Liver (tissue), 7 donors: ENCODE measurements at regions not wholly inside any gene's neighbourhood (a gene's known extent, or its start where the extent isn't known, plus 50 kb on each side); places are given as distances from the start of the nearest gene placed in this dataset.

Source experiments
- DNase-seq: peaks from one replicate; pipeline ENCODE4 v3.0.0-alpha.2; 2017; ENCODE audit warnings: low spot score
- H3K27ac ChIP-seq, 2 donors: one replicate each; pipeline ENCODE4 v1.7.0; 2013; ENCODE audit warnings: inconsistent platforms in 2 of 2, low read length in 2 of 2, control low read depth in 1 of 2, low read depth in 1 of 2, mild to moderate bottlenecking in 1 of 2
- H3K27me3 ChIP-seq, 4 donors: one replicate each; pipeline versions ENCODE4 v1.6.1 to v1.7.0; 2013; ENCODE audit warnings: low read length in 3 of 4, inconsistent platforms in 1 of 4, mild to moderate bottlenecking in 1 of 4, moderate library complexity in 1 of 4; ENCODE audit not compliant: control insufficient read depth in 4 of 4, insufficient read depth in 4 of 4
- H3K36me3 ChIP-seq, 4 donors: one replicate each; pipeline versions ENCODE4 v1.6.1 to v1.7.0; 2013; ENCODE audit warnings: low read length in 3 of 4, mild to moderate bottlenecking in 3 of 4, low read depth in 1 of 4, moderate library complexity in 1 of 4; ENCODE audit not compliant: control insufficient read depth in 4 of 4, insufficient read depth in 3 of 4
- H3K4me1 ChIP-seq, 4 donors: one replicate each; pipeline versions ENCODE4 v1.6.1 to v1.7.0; 2013; ENCODE audit warnings: low read length in 3 of 4, mild to moderate bottlenecking in 3 of 4, moderate library complexity in 1 of 4; ENCODE audit not compliant: control insufficient read depth in 4 of 4, insufficient read depth in 4 of 4
- H3K4me3 ChIP-seq, 3 donors: one replicate each; pipeline versions ENCODE4 v1.6.1 to v1.7.0; 2013; ENCODE audit warnings: low read length in 3 of 3, control low read depth in 1 of 3, low read depth in 1 of 3, mild to moderate bottlenecking in 1 of 3
- H3K9ac ChIP-seq, 2 donors: one replicate each; pipeline ENCODE4 v1.7.0; 2013; ENCODE audit warnings: low read length in 2 of 2, mild to moderate bottlenecking in 2 of 2, moderate library complexity in 2 of 2, control low read depth in 1 of 2, low read depth in 1 of 2
- H3K9me3 ChIP-seq, 4 donors: one replicate each; pipeline versions ENCODE4 v1.6.1 to v1.7.0; 2013; ENCODE audit warnings: low read length in 3 of 4; ENCODE audit not compliant: control insufficient read depth in 4 of 4
- FOXA2 ChIP-seq: IDR thresholded peaks from 2 replicates; pipeline ENCODE4 v1.6.1; 2016; ENCODE audit warnings: antibody characterized with exemption
- GABPA ChIP-seq, 2 donors: IDR thresholded peaks in 1 of 2; conservative IDR thresholded peaks in 1 of 2; 2 replicates each; pipeline ENCODE4 v1.6.1; 2016; ENCODE audit warnings: antibody characterized with exemption in 2 of 2, mild to moderate bottlenecking in 1 of 2, moderate library complexity in 1 of 2
- HNF4G ChIP-seq: IDR thresholded peaks from 2 replicates; pipeline ENCODE4 v1.6.1; 2016; ENCODE audit warnings: antibody characterized with exemption
- JUND ChIP-seq, 2 donors: IDR thresholded peaks; 2 replicates each; pipeline ENCODE4 v1.6.1; 2016; ENCODE audit warnings: antibody characterized with exemption in 2 of 2
- MAX ChIP-seq: IDR thresholded peaks from 2 replicates; pipeline ENCODE4 v1.6.1; 2016; ENCODE audit warnings: antibody characterized with exemption
- REST ChIP-seq: IDR thresholded peaks from 2 replicates; pipeline ENCODE4 v1.6.1; 2016; ENCODE audit warnings: antibody characterized with exemption, mild to moderate bottlenecking
- RXRA ChIP-seq, 2 donors: IDR thresholded peaks; 2 replicates each; pipeline ENCODE4 v1.6.1; 2017 to 2018; ENCODE audit warnings: antibody characterized with exemption in 2 of 2, mild to moderate bottlenecking in 1 of 2
- SP1 ChIP-seq: IDR thresholded peaks from 2 replicates; pipeline ENCODE4 v1.6.1; 2018; ENCODE audit warnings: antibody characterized with exemption, mild to moderate bottlenecking
- TAF1 ChIP-seq: conservative IDR thresholded peaks from 2 replicates; pipeline ENCODE4 v1.6.1; 2016; ENCODE audit warnings: antibody characterized with exemption, mild to moderate bottlenecking
- YY1 ChIP-seq: IDR thresholded peaks from 2 replicates; pipeline ENCODE4 v1.6.1; 2016; ENCODE audit warnings: antibody characterized with exemption, mild to moderate bottlenecking
- ZBTB33 ChIP-seq: IDR thresholded peaks from 2 replicates; pipeline ENCODE4 v1.6.1; 2016; ENCODE audit warnings: antibody characterized with exemption
- WGBS: extraction: QIAGEN DNeasy Blood & Tissue Kit; methylation state at CpG from one replicate; pipeline ENCODE4 v1.1.7; 2013; 5-methylcytosine and 5-hydroxymethylcytosine counted together
- donor health status: healthy.
- donor health status: healthy.
- donor health status: healthy.
- donor health status: healthy.

- H3K4me3 ChIP-seq: no peak overlapping the region
- no peaks in the 10 kb centered on the region for H3K4me1 ChIP-seq
- peaks cover 4 to 13% (median 5%) of the 10 kb centered on the region in 4 donors for H3K9me3 ChIP-seq
- 92% methylated on average over 15 of the region's 15 CpGs for WGBS
- H3K9ac ChIP-seq: no peak overlapping the region
- H3K27ac ChIP-seq: no peak overlapping the region
- peaks cover 0 to 5% (median 2%) of the 10 kb centered on the region in 4 donors for H3K27me3 ChIP-seq
- no peaks in the 10 kb centered on the region for H3K36me3 ChIP-seq
- no peak for TF ChIP-seq RXRA (IDR thresholded peaks at IDR 0.05)
- no peak for TF ChIP-seq ZBTB33
- no peak for TF ChIP-seq SP1
- TF ChIP-seq YY1: no peak
- TF ChIP-seq REST: no peak
- no peak for TF ChIP-seq HNF4G
- TF ChIP-seq MAX: no peak
- TF ChIP-seq TAF1: no peak
- no peak for TF ChIP-seq JUND (IDR thresholded peaks at IDR 0.05)
- DNase-seq: no peak
These were observed 350.8 kb upstream of the CAMK1G start for GRCh38 chr1:209232759-209233158.

- no peaks in the 10 kb centered on the region for H3K4me1 ChIP-seq
- no peak for DNase-seq
- WGBS: 93% methylated on average over 4 of the region's 4 CpGs
- H3K27me3 ChIP-seq: peaks cover 0 to 5% (median 2%) of the 10 kb centered on the region in 4 donors
- H3K9me3 ChIP-seq: peaks cover 3 to 9% (median 5%) of the 10 kb centered on the region in 4 donors
- H3K36me3 ChIP-seq: no peaks in the 10 kb centered on the region
- TF ChIP-seq TAF1: no peak
- TF ChIP-seq HNF4G: no peak
- TF ChIP-seq GABPA (IDR thresholded peaks at IDR 0.05 in 1 of 2, conservative IDR thresholded peaks at IDR 0.05 in 1 of 2): no peak
- TF ChIP-seq FOXA2: no peak
- TF ChIP-seq ZBTB33: no peak
- no peak overlapping the region for H3K27ac ChIP-seq
- H3K9ac ChIP-seq: no peak overlapping the region
- H3K4me3 ChIP-seq: no peak overlapping the region
These were observed 348.3 kb upstream of the CAMK1G start for GRCh38 chr1:209235166-209235565.
